NCI-H748 (cell line): ENCODE measurements at regions not wholly inside any gene's neighbourhood (a gene's known extent, or its start where the extent isn't known, plus 50 kb on each side); places are given as distances from the start of the nearest gene placed in this dataset.
"Not testable (repeated sequence)": the region's sequence is repeated elsewhere in the genome, so short reads cannot be mapped to it uniquely, and the experiment has no call there.

Source experiments
- DNase-seq: peaks from one replicate; lab custom pipeline; 2025; ENCODE audit not compliant: unreplicated experiment; lab: John Stamatoyannopoulos, UW

GRCh38 chr21:17196623-17197022, 316.2 kb upstream of the CXADR start:
- no peak for DNase-seq

GRCh38 chr21:17197996-17198395, 314.8 kb upstream of the CXADR start:
- no peak for DNase-seq

- DNase-seq = no peak
Measured at GRCh38 chr21:17200250-17200649, 312.6 kb upstream of the CXADR start.

GRCh38 chr21:17201741-17202260, 311.0 kb upstream of the CXADR start:
- no peak for DNase-seq

- no peak for DNase-seq
Measured at GRCh38 chr21:17214801-17215200, 298.0 kb upstream of the CXADR start.

GRCh38 chr21:17219050-17219449, 293.8 kb upstream of the CXADR start:
- not testable (repeated sequence) for DNase-seq

GRCh38 chr21:17231124-17231523, 281.7 kb upstream of the CXADR start:
- DNase-seq = no peak

GRCh38 chr21:17231771-17232170, 281.1 kb upstream of the CXADR start:
- DNase-seq = no peak

GRCh38 chr21:17238468-17238867, 274.4 kb upstream of the CXADR start:
- DNase-seq = no peak

GRCh38 chr21:17250778-17251241, 262.0 kb upstream of the CXADR start:
- peak; percentile 80 for DNase-seq

GRCh38 chr21:17257784-17258183, 255.1 kb upstream of the CXADR start:
- no peak for DNase-seq

GRCh38 chr21:17264182-17264581, 248.7 kb upstream of the CXADR start:
- DNase-seq = no peak

GRCh38 chr21:17269760-17270159, 243.1 kb upstream of the CXADR start:
- no peak for DNase-seq

- peak; percentile 44 for DNase-seq
Measured at GRCh38 chr21:17270229-17270628, 242.6 kb upstream of the CXADR start.

GRCh38 chr21:17279663-17280062, 233.2 kb upstream of the CXADR start:
- no peak for DNase-seq

GRCh38 chr21:17293016-17293562, 219.8 kb upstream of the CXADR start:
- DNase-seq = not testable (repeated sequence)

GRCh38 chr21:17295997-17296396, 216.8 kb upstream of the CXADR start:
- DNase-seq = no peak

- DNase-seq = not testable (repeated sequence)
Measured at GRCh38 chr21:17299576-17299975, 213.3 kb upstream of the CXADR start.

GRCh38 chr21:17327715-17328114, 185.1 kb upstream of the CXADR start:
- not testable (repeated sequence) for DNase-seq

- peak; percentile 41 for DNase-seq
Measured at GRCh38 chr21:17334484-17334883, 178.4 kb upstream of the CXADR start.

GRCh38 chr21:17340081-17340480, 172.8 kb upstream of the CXADR start:
- DNase-seq = peak; percentile 6

GRCh38 chr21:17343055-17343454, 169.8 kb upstream of the CXADR start:
- DNase-seq = no peak

- no peak for DNase-seq
Measured at GRCh38 chr21:17348357-17348756, 164.5 kb upstream of the CXADR start.
